ENCODE measurements at regions not wholly inside any gene's neighbourhood (a gene's known extent, or its start where the extent isn't known, plus 50 kb on each side); places are given as distances from the start of the nearest gene placed in this dataset.

DNA sequence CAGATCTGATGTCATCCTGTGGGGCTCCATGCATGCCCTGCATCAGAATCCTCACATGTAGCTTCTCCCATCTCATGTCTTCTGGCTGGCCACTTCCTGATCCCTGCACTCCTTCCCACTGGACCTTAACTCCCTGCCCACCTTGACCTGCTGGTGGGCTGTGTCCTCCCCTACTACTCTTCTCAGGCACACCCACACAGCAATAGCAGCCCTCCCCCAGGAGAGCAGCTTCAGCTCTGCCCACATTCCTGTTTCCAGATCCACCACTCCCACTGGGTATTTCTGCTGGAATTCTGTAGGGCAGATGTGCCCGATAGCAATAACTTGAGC lies 137.0 kb upstream of the HS6ST1 start:
- no peak for DNase-seq
- ChIA-PET CTCF (no interaction called here), POLR2A (ENCODE audit: unreplicated experiment) (no interaction called here)
- Histone ChIP-seq H3K4me1 (replicated peaks; ENCODE audit: insufficient read depth) (0 out of 2 replicates have a peak, but pooled peaks cover 6% of the 10 kb centered on the region), H3K36me3 (ENCODE audit: low read depth) (no peaks in the 10 kb centered on the region), H4K20me1 (ENCODE audit: insufficient read depth) (no peaks in the 10 kb centered on the region), H3K9me2 (ENCODE audit: insufficient read depth) (no peaks in the 10 kb centered on the region), H3K4me3 (no peak overlapping the region), H2AFZ (no peak overlapping the region), H3K27ac (no peak overlapping the region), H3K79me2 (ENCODE audit: low read depth) (no peaks in the 10 kb centered on the region), H3F3A (ENCODE audit: insufficient read depth, low read depth) (no peaks in the 10 kb centered on the region), H3K4me2 (no peak overlapping the region), H3K27me3 (ENCODE audit: insufficient read depth, low read depth) (no peaks in the 10 kb centered on the region), H3K9me3 (ENCODE audit: insufficient read depth, low read depth) (no peaks in the 10 kb centered on the region)
- BruUV-seq (replicated peaks), result no TSS peak
- no peak for TF ChIP-seq EZH2 (IDR thresholded peaks at IDR 0.05; ENCODE audit: low read depth)
- TF ChIP-seq CTCF (conservative IDR thresholded peaks at IDR 0.05), result no peak
- intact Hi-C loops (cut with micrococcal nuclease; ENCODE audit: unreplicated experiment), result no loop called here

GRCh38 chr2:128456281-128456680 lies 137.6 kb upstream of the HS6ST1 start:
- H3K9me3 ChIP-seq (ENCODE audit: insufficient read depth, low read depth), result peaks cover under 1% of the 10 kb centered on the region; the same call in 1 of the 2 replicates
- ChIA-PET POLR2A (ENCODE audit: unreplicated experiment) (no interaction called here), CTCF (no interaction called here)
- H3K9me2 ChIP-seq (ENCODE audit: insufficient read depth), result no peaks in the 10 kb centered on the region
- no peak for DNase-seq
- no peak overlapping the region for H2AFZ ChIP-seq
- no peaks in the 10 kb centered on the region for H3K27me3 ChIP-seq (ENCODE audit: insufficient read depth, low read depth)
- no peak overlapping the region for H3K4me3 ChIP-seq
- 0 out of 2 replicates have a peak, but pooled peaks cover 6% of the 10 kb centered on the region for H3K4me1 ChIP-seq (replicated peaks; ENCODE audit: insufficient read depth)
- H3K4me2 ChIP-seq, result no peak overlapping the region
- no peaks in the 10 kb centered on the region for H3K36me3 ChIP-seq (ENCODE audit: low read depth)
- no peak overlapping the region for H3K27ac ChIP-seq
- TF ChIP-seq EZH2 (IDR thresholded peaks at IDR 0.05; ENCODE audit: low read depth), result no peak
- no peak for TF ChIP-seq CTCF (conservative IDR thresholded peaks at IDR 0.05)
- H3F3A ChIP-seq (ENCODE audit: insufficient read depth, low read depth), result no peaks in the 10 kb centered on the region
- BruUV-seq (replicated peaks), result no TSS peak
- intact Hi-C loops (cut with micrococcal nuclease; ENCODE audit: unreplicated experiment), result no loop called here
- no peaks in the 10 kb centered on the region for H4K20me1 ChIP-seq (ENCODE audit: insufficient read depth)
- H3K79me2 ChIP-seq (ENCODE audit: low read depth), result no peaks in the 10 kb centered on the region

- H4K20me1 ChIP-seq (ENCODE audit: insufficient read depth), result no peaks in the 10 kb centered on the region
- no TSS peak for BruUV-seq (replicated peaks)
- 0 out of 2 replicates have a peak, but pooled peaks cover 6% of the 10 kb centered on the region for H3K4me1 ChIP-seq (replicated peaks; ENCODE audit: insufficient read depth)
- H3K4me3 ChIP-seq, result no peak overlapping the region
- TF ChIP-seq CTCF (conservative IDR thresholded peaks at IDR 0.05), result no peak
- no peak for TF ChIP-seq EZH2 (IDR thresholded peaks at IDR 0.05; ENCODE audit: low read depth)
- H3K4me2 ChIP-seq, result no peak overlapping the region
- no peaks in the 10 kb centered on the region for H3K79me2 ChIP-seq (ENCODE audit: low read depth)
- DNase-seq, result no peak
- H3K36me3 ChIP-seq (ENCODE audit: low read depth), result no peaks in the 10 kb centered on the region
- CTCF ChIA-PET, result no interaction called here
- H3F3A ChIP-seq (ENCODE audit: insufficient read depth, low read depth), result no peaks in the 10 kb centered on the region
- peaks cover 6% of the 10 kb centered on the region; the same call in 1 of the 2 replicates for H3K9me3 ChIP-seq (ENCODE audit: insufficient read depth, low read depth)
- no peak overlapping the region for H2AFZ ChIP-seq
- no peaks in the 10 kb centered on the region for H3K27me3 ChIP-seq (ENCODE audit: insufficient read depth, low read depth)
- intact Hi-C loops (cut with micrococcal nuclease; ENCODE audit: unreplicated experiment), result no loop called here
- POLR2A ChIA-PET (ENCODE audit: unreplicated experiment), result no interaction called here
- no peaks in the 10 kb centered on the region for H3K9me2 ChIP-seq (ENCODE audit: insufficient read depth)
- H3K27ac ChIP-seq, result no peak overlapping the region
Observed at GRCh38 chr2:128457006-128457604, 138.4 kb upstream of the HS6ST1 start.
